H9 (cell line): ENCODE measurements at regions not wholly inside any gene's neighbourhood (a gene's known extent, or its start where the extent isn't known, plus 50 kb on each side); places are given as distances from the start of the nearest gene placed in this dataset.

Experiments used
- DNase-seq: peaks from one replicate; pipeline ENCODE4 v3.0.0-alpha.2; 2017
- H2AFZ ChIP-seq: one replicate; pipeline ENCODE4 v1.6.1; 2013; ENCODE audit warnings: mild to moderate bottlenecking, low read length, control low read depth, moderate library complexity
- H2AK5ac ChIP-seq: 2 replicates; pipeline ENCODE4 v1.6.1; 2013; ENCODE audit warnings: low read length, control low read depth, mixed read lengths; ENCODE audit not compliant: insufficient read length
- H2BK120ac ChIP-seq: one replicate; pipeline ENCODE4 v1.6.1; 2013; ENCODE audit warnings: low read depth, mild to moderate bottlenecking, low read length, control low read depth, inconsistent platforms; ENCODE audit not compliant: poor library complexity, severe bottlenecking
- H2BK12ac ChIP-seq: 2 replicates; pipeline ENCODE4 v1.6.1; 2013; ENCODE audit warnings: low read length, control low read depth, mixed read lengths, low read depth; ENCODE audit not compliant: insufficient read length
- H2BK15ac ChIP-seq: 2 replicates; pipeline ENCODE4 v1.6.1; 2013; ENCODE audit warnings: low read depth, low read length, control low read depth
- H2BK20ac ChIP-seq: one replicate; pipeline ENCODE4 v1.6.1; 2013; ENCODE audit warnings: low read depth, mild to moderate bottlenecking, low read length, control low read depth, inconsistent platforms; ENCODE audit not compliant: poor library complexity, severe bottlenecking
- H2BK5ac ChIP-seq: 2 replicates; pipeline ENCODE4 v1.6.1; 2013; ENCODE audit warnings: low read length, control low read depth, mixed read lengths; ENCODE audit not compliant: insufficient read length
- H3K14ac ChIP-seq: 2 replicates; pipeline ENCODE4 v1.6.1; 2013; ENCODE audit warnings: low read length, control low read depth; ENCODE audit not compliant: insufficient read depth
- H3K18ac ChIP-seq: 2 replicates; pipeline ENCODE4 v1.6.1; 2013; ENCODE audit warnings: low read depth, mild to moderate bottlenecking, mixed read lengths, low read length, control low read depth; ENCODE audit not compliant: insufficient read length
- H3K23ac ChIP-seq: 2 replicates; pipeline ENCODE4 v1.6.1; 2013; ENCODE audit warnings: low read length, control low read depth, mixed read lengths, low read depth; ENCODE audit not compliant: insufficient read length
- H3K23me2 ChIP-seq: 2 replicates; pipeline ENCODE4 v1.6.1; 2013; ENCODE audit warnings: low read depth, mild to moderate bottlenecking, mixed read lengths, low read length, control low read depth; ENCODE audit not compliant: insufficient read length, poor library complexity, severe bottlenecking
- H3K27ac ChIP-seq: 2 replicates; pipeline ENCODE4 v1.5.1; 2013; ENCODE audit warnings: low read length, control low read depth, mixed read lengths, low read depth; ENCODE audit not compliant: insufficient read length
- H3K27me3 ChIP-seq: 2 replicates; pipeline ENCODE4 v1.6.1; 2013; ENCODE audit warnings: low read length, control low read depth, inconsistent platforms; ENCODE audit not compliant: insufficient read depth
- H3K4ac ChIP-seq: 2 replicates; pipeline ENCODE4 v1.6.1; 2013; ENCODE audit warnings: low read depth, mild to moderate bottlenecking, control low read depth, inconsistent platforms, low read length, moderate library complexity
- H3K4me1 ChIP-seq: 2 replicates; pipeline ENCODE4 v1.6.1; 2013; ENCODE audit warnings: low read length, control low read depth, inconsistent platforms; ENCODE audit not compliant: insufficient read depth
- H3K4me2 ChIP-seq: 2 replicates; pipeline ENCODE4 v1.6.1; 2013; ENCODE audit warnings: low read length, control low read depth, mixed read lengths; ENCODE audit not compliant: insufficient read length, insufficient read depth
- H3K56ac ChIP-seq: 2 replicates; pipeline ENCODE4 v1.6.1; 2013; ENCODE audit warnings: low read depth, mild to moderate bottlenecking, mixed read lengths, low read length, control low read depth; ENCODE audit not compliant: insufficient read length
- H3K79me1 ChIP-seq: 2 replicates; pipeline ENCODE4 v1.6.1; 2013; ENCODE audit warnings: low read depth, mild to moderate bottlenecking, moderate library complexity, low read length, control low read depth, inconsistent platforms; ENCODE audit not compliant: insufficient read depth, poor library complexity, severe bottlenecking
- H3K79me2 ChIP-seq: 2 replicates; pipeline ENCODE4 v1.6.1; 2013; ENCODE audit warnings: low read length, control low read depth, inconsistent platforms; ENCODE audit not compliant: insufficient read depth
- H3K9ac ChIP-seq: 2 replicates; pipeline ENCODE4 v1.6.1; 2013; ENCODE audit warnings: low read length, control low read depth, mixed read lengths; ENCODE audit not compliant: insufficient read length; ENCODE audit errors: extremely low read depth
- H3K9me3 ChIP-seq: one replicate; pipeline ENCODE4 v1.6.1; 2013; ENCODE audit warnings: low read depth, low read length, inconsistent platforms; ENCODE audit not compliant: control insufficient read depth
- H3T11ph ChIP-seq: one replicate; pipeline ENCODE4 v1.6.1; 2013; ENCODE audit warnings: mild to moderate bottlenecking, low read length, control low read depth, inconsistent platforms
- H4K20me1 ChIP-seq: one replicate; pipeline ENCODE4 v1.6.1; 2013; ENCODE audit not compliant: control insufficient read depth, insufficient read length, insufficient read depth
- H4K5ac ChIP-seq: 2 replicates; pipeline ENCODE4 v1.6.1; 2013; ENCODE audit warnings: low read depth, mild to moderate bottlenecking, mixed read lengths, low read length, control low read depth; ENCODE audit not compliant: insufficient read length
- H4K8ac ChIP-seq: replicated peaks from 2 replicates; pipeline ENCODE4 v1.6.1; 2013; ENCODE audit warnings: low read length, control low read depth, mixed read lengths, low read depth; ENCODE audit not compliant: insufficient read length
- H4K91ac ChIP-seq: 2 replicates; pipeline ENCODE4 v1.6.1; 2013; ENCODE audit warnings: low read depth, mild to moderate bottlenecking, moderate library complexity, mixed read lengths, low read length, control low read depth; ENCODE audit not compliant: insufficient read length
- H3K27ac Mint-ChIP-seq, 3 experiments: 2 replicates in 2 of 3; 3 replicates in 1 of 3; pipeline ENCODE4 v1.8.0; 2020 to 2021; ENCODE audit warnings: mixed read lengths in 3 of 3, mild to moderate bottlenecking in 1 of 3, moderate library complexity in 1 of 3
- H3K27me3 Mint-ChIP-seq: 2 replicates; pipeline ENCODE4 v1.8.0; 2021; ENCODE audit warnings: low read depth, mild to moderate bottlenecking, moderate library complexity, mixed read lengths
- H3K36me3 Mint-ChIP-seq, 3 experiments: 2 replicates in 2 of 3; 3 replicates in 1 of 3; pipeline ENCODE4 v1.8.0; 2020 to 2021; ENCODE audit warnings: low read depth in 3 of 3, mixed read lengths in 3 of 3; ENCODE audit not compliant: insufficient read depth in 1 of 3
- H3K4me1 Mint-ChIP-seq, 2 experiments: 2 replicates each; pipeline ENCODE4 v1.8.0; 2020; ENCODE audit warnings: mixed read lengths in 2 of 2
- H3K4me3 Mint-ChIP-seq, 2 experiments: 2 replicates in 1 of 2; 3 replicates in 1 of 2; pipeline ENCODE4 v1.8.0; 2020 to 2021; ENCODE audit warnings: mild to moderate bottlenecking in 2 of 2, mixed read lengths in 2 of 2, moderate library complexity in 1 of 2
- H3K9me3 Mint-ChIP-seq, 2 experiments: 2 replicates in 1 of 2; 3 replicates in 1 of 2; pipeline ENCODE4 v1.8.0; 2020; ENCODE audit warnings: mild to moderate bottlenecking in 2 of 2, mixed read lengths in 2 of 2, moderate library complexity in 1 of 2
- CTCF ChIP-seq: fragments of 200-600 bp; sonication (generic); conservative IDR thresholded peaks from 3 replicates; pipeline ENCODE4 v1.8.0; 2021; ENCODE audit warnings: antibody characterized with exemption, mild to moderate bottlenecking
- WGBS: extraction: QIAGEN DNeasy Blood & Tissue Kit; methylation state at CpG from one replicate; pipeline ENCODE4 v1.1.7; 2013; ENCODE audit warnings: missing lambda C conversion rate, low lambda C conversion rate, mixed read lengths; ENCODE audit not compliant: insufficient read length; ENCODE audit errors: extremely low coverage; 5-methylcytosine and 5-hydroxymethylcytosine counted together

GRCh38 chr1:65050735-65051134 is 84.4 kb upstream of the JAK1 start:
- H3K9me3 Mint-ChIP-seq, result no peaks in the 10 kb centered on the region
- Histone ChIP-seq H2BK15ac (no peak overlapping the region), H3K23me2 (no peaks in the 10 kb centered on the region), H3T11ph (no peak overlapping the region), H3K4me2 (no peak overlapping the region), H4K8ac (no peak overlapping the region), H2BK12ac (no peak overlapping the region), H3K56ac (no peak overlapping the region), H4K20me1 (no peaks in the 10 kb centered on the region), H2BK5ac (no peak overlapping the region), H3K18ac (no peak overlapping the region), H2AK5ac (no peak overlapping the region), H3K79me1 (no peaks in the 10 kb centered on the region), H2BK20ac (no peak overlapping the region), H3K9me3 (no peaks in the 10 kb centered on the region), H3K14ac (no peak overlapping the region), H3K4me1 (no peaks in the 10 kb centered on the region), H3K9ac (no peak overlapping the region), H3K23ac (no peak overlapping the region), H2AFZ (no peak overlapping the region), H3K79me2 (no peaks in the 10 kb centered on the region; the same call in 1 of the 2 replicates), H3K4ac (no peak overlapping the region), H4K91ac (no peak overlapping the region), H3K27ac (no peak overlapping the region), H2BK120ac (no peak overlapping the region), H3K27me3 (no peaks in the 10 kb centered on the region), H4K5ac (no peak overlapping the region)
- no CpG with 5 or more reads among the region's 2 CpGs for WGBS
- TF ChIP-seq CTCF, result no peak
- no peak overlapping the region for H3K27ac Mint-ChIP-seq
- no peak overlapping the region for H3K4me3 Mint-ChIP-seq
- DNase-seq, result no peak
- no peaks in the 10 kb centered on the region; the same call in none of the 2 replicates for H3K27me3 Mint-ChIP-seq
- H3K36me3 Mint-ChIP-seq, result peaks cover 5 to 19% (median 13%) of the 10 kb centered on the region in 3 experiments; a peak in 5 of 7 replicates
- no peaks in the 10 kb centered on the region; a peak in 1 of 4 replicates for H3K4me1 Mint-ChIP-seq
